SU-DHL-6 (cell line): ENCODE measurements at regions not wholly inside any gene's neighbourhood (a gene's known extent, or its start where the extent isn't known, plus 50 kb on each side); places are given as distances from the start of the nearest gene placed in this dataset.

Experiments used
- H2AFZ ChIP-seq: fragments of 200-600 bp; sonication (generic); 2 replicates; pipeline ENCODE4 v1.6.1; 2014; ENCODE audit warnings: low read depth, mild to moderate bottlenecking, moderate library complexity, mixed read lengths, antibody characterized with exemption, low read length; ENCODE audit not compliant: severe bottlenecking
- H3F3A ChIP-seq: fragments of 200-600 bp; shearing (Covaris generic); 2 replicates; pipeline ENCODE4 v1.6.0; 2016; ENCODE audit warnings: antibody characterized with exemption, mild to moderate bottlenecking; ENCODE audit not compliant: insufficient read depth
- H3K27ac ChIP-seq: fragments of 200-600 bp; sonication (generic); 2 replicates; pipeline ENCODE4 v1.5.1; 2016; ENCODE audit warnings: low read depth, mild to moderate bottlenecking, low read length, moderate library complexity, mixed read lengths
- H3K27me3 ChIP-seq: fragments of 200-600 bp; sonication (generic), shearing (Covaris generic); 2 replicates; pipeline ENCODE4 v1.6.0; 2014; ENCODE audit warnings: mild to moderate bottlenecking, low read length
- H3K36me3 ChIP-seq: fragments of 200-600 bp; sonication (generic); 2 replicates; pipeline ENCODE4 v1.6.1; 2014; ENCODE audit warnings: mild to moderate bottlenecking, low read length, mixed read lengths
- H3K4me2 ChIP-seq: fragments of 300-600, 200-600 bp; shearing (Covaris generic), sonication (generic); 2 replicates; pipeline ENCODE4 v1.6.0; 2014; ENCODE audit warnings: low read length, low read depth, mild to moderate bottlenecking; ENCODE audit not compliant: poor library complexity, severe bottlenecking
- H3K4me3 ChIP-seq: fragments of 200-600 bp; sonication (generic); 2 replicates; pipeline ENCODE4 v1.5.1; 2014; ENCODE audit warnings: antibody characterized with exemption, low read length, mild to moderate bottlenecking, mixed read lengths; ENCODE audit not compliant: insufficient read depth, poor library complexity, severe bottlenecking
- H3K79me2 ChIP-seq: fragments of 200-600 bp; sonication (generic); 2 replicates; pipeline ENCODE4 v1.6.1; 2014; ENCODE audit warnings: mild to moderate bottlenecking, low read length, moderate library complexity; ENCODE audit not compliant: insufficient read depth
- H3K9ac ChIP-seq: fragments of 200-600 bp; sonication (generic); 2 replicates; pipeline ENCODE4 v1.7.0; 2014; ENCODE audit warnings: mild to moderate bottlenecking, low read length
- H3K9me2 ChIP-seq: fragments of 200-600 bp; sonication (generic); replicated peaks from 2 replicates; pipeline ENCODE4 v1.6.1; 2014; ENCODE audit warnings: low read length; ENCODE audit not compliant: insufficient read depth
- H3K9me3 ChIP-seq: fragments of 200-600 bp; sonication (generic); 2 replicates; pipeline ENCODE4 v1.6.1; 2014; ENCODE audit warnings: low read length, mixed read lengths; ENCODE audit not compliant: insufficient read depth
- H4K20me1 ChIP-seq: fragments of 200-600 bp; sonication (generic); 2 replicates; pipeline ENCODE4 v1.6.1; 2014; ENCODE audit warnings: low read depth, mild to moderate bottlenecking, antibody characterized with exemption, low read length, moderate library complexity, mixed read lengths
- EZH2phosphoT487 ChIP-seq: fragments of 200-600 bp; sonication (generic), shearing (Covaris generic); conservative IDR thresholded peaks from 2 replicates; pipeline ENCODE4 v1.6.1; 2018; ENCODE audit warnings: mild to moderate bottlenecking, antibody characterized with exemption, low read length, moderate library complexity, mixed read lengths
- TF ChIP-seq, protein P1 (sequence below): fragments of 200-600 bp; sonication (generic); IDR thresholded peaks from one replicate; pipeline ENCODE4 v1.5.1; 2017; ENCODE audit warnings: antibody characterized with exemption, mild to moderate bottlenecking, low read length, moderate library complexity; ENCODE audit not compliant: insufficient read depth, poor library complexity, severe bottlenecking

DNA sequence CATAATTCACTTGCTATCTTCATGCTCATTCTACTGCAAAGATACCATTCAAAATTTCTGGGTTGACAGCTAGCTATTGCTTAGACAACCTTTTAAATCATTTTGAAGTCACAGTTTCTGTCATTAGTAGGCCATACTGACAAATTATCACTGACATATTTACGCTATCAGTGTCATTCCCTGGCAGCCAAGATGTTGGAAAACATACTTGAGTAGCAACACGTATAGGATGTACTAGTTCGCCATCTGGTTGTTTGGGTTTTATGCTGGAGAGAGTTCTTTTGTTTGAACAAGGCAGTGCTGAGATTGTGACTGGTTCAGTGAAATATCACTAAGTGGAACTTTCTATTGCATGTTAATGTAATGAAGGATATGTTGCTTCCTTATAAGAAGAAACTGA, 621.9 kb downstream of the DTWD2 start:
- Histone ChIP-seq H2AFZ (no peak overlapping the region), H3K9me3 (no peaks in the 10 kb centered on the region), H3K9me2 (no peaks in the 10 kb centered on the region), H3K4me3 (no peak overlapping the region), H3F3A (no peaks in the 10 kb centered on the region), H3K27ac (no peak overlapping the region), H3K27me3 (no peaks in the 10 kb centered on the region), H3K4me2 (no peak overlapping the region), H4K20me1 (no peaks in the 10 kb centered on the region), H3K79me2 (no peaks in the 10 kb centered on the region), H3K9ac (no peak overlapping the region), H3K36me3 (no peaks in the 10 kb centered on the region)
- no peak for TF ChIP-seq EZH2phosphoT487
- TF ChIP-seq, protein P1, sequence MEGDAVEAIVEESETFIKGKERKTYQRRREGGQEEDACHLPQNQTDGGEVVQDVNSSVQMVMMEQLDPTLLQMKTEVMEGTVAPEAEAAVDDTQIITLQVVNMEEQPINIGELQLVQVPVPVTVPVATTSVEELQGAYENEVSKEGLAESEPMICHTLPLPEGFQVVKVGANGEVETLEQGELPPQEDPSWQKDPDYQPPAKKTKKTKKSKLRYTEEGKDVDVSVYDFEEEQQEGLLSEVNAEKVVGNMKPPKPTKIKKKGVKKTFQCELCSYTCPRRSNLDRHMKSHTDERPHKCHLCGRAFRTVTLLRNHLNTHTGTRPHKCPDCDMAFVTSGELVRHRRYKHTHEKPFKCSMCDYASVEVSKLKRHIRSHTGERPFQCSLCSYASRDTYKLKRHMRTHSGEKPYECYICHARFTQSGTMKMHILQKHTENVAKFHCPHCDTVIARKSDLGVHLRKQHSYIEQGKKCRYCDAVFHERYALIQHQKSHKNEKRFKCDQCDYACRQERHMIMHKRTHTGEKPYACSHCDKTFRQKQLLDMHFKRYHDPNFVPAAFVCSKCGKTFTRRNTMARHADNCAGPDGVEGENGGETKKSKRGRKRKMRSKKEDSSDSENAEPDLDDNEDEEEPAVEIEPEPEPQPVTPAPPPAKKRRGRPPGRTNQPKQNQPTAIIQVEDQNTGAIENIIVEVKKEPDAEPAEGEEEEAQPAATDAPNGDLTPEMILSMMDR, result no peak

DNA sequence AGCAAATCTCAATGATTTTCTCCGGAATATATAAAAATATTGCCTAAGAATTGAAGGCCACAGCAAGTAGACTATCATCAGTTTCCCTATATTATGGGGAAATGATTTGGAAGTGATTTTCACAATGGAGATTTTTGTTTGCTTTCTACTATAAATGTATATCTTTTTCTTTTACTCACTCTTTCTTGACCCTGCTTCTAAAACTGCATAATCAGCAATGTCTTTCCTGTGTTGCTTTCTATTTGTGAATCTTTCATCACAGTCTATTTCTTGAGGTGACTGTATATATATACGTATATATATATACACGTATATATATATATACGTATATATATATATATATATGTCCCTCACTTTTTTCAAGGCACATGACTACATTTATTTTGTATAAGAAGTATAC, 622.6 kb downstream of the DTWD2 start:
- Histone ChIP-seq H3F3A (no peaks in the 10 kb centered on the region), H3K4me3 (no peak overlapping the region), H2AFZ (no peak overlapping the region), H3K4me2 (no peak overlapping the region), H3K27ac (no peak overlapping the region), H3K9me3 (no peaks in the 10 kb centered on the region), H3K36me3 (no peaks in the 10 kb centered on the region), H4K20me1 (no peaks in the 10 kb centered on the region), H3K9ac (no peak overlapping the region), H3K79me2 (no peaks in the 10 kb centered on the region), H3K9me2 (no peaks in the 10 kb centered on the region), H3K27me3 (no peaks in the 10 kb centered on the region)
- TF ChIP-seq, protein P1, result no peak
- no peak for TF ChIP-seq EZH2phosphoT487

DNA sequence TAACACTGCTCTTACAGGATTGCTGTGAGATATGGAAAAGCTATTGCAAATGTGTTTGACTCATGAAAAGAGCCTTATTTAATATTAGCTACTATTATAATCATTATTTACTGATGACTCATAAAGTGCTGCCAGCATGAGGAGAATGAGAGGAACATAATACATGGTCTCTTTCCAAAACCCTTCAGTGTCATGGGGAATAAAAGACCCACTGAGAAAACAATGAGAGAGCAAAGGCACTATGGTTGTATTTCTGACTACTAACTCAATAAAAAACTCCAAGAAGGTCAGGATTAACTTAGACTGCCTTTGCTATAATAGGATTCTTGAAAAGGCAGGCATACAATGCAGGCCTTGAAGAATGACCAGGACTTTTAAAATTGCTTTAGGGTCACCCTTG, 633.5 kb downstream of the DTWD2 start:
- no peaks in the 10 kb centered on the region for H3K9me2 ChIP-seq
- H3K27me3 ChIP-seq, result no peaks in the 10 kb centered on the region
- H3K9me3 ChIP-seq, result no peaks in the 10 kb centered on the region
- no peak overlapping the region for H3K4me3 ChIP-seq
- H3K4me2 ChIP-seq, result no peak overlapping the region
- no peaks in the 10 kb centered on the region for H3K36me3 ChIP-seq
- H3K27ac ChIP-seq, result no peak overlapping the region
- no peaks in the 10 kb centered on the region for H4K20me1 ChIP-seq
- no peak overlapping the region for H2AFZ ChIP-seq
- no peaks in the 10 kb centered on the region for H3F3A ChIP-seq
- no peak overlapping the region for H3K9ac ChIP-seq
- TF ChIP-seq, protein P1, result no peak
- TF ChIP-seq EZH2phosphoT487, result no peak
- H3K79me2 ChIP-seq, result no peaks in the 10 kb centered on the region
